Stomach (tissue), 8 donors: ENCODE measurements at regions not wholly inside any gene's neighbourhood (a gene's known extent, or its start where the extent isn't known, plus 50 kb on each side); places are given as distances from the start of the nearest gene placed in this dataset.

Source experiments
- DNase-seq, 2 donors: peaks; one replicate each; pipeline versions ENCODE4 v3.0.0 to v3.0.0-alpha.2; 2013 to 2019
- H3K27ac ChIP-seq, 5 donors: fragments of 200-600 bp in 4 of 5; sonication (generic) in 4 of 5; one replicate each; pipeline ENCODE4 v1.5.1; 2013 to 2019; ENCODE audit warnings: mild to moderate bottlenecking in 1 of 5, moderate library complexity in 1 of 5
- H3K27me3 ChIP-seq, 3 donors: fragments of 200-600 bp; sonication (generic); one replicate each; pipeline ENCODE4 v1.5.1; 2017 to 2019; ENCODE audit warnings: mixed run types in 1 of 3
- H3K36me3 ChIP-seq, 4 donors: fragments of 200-600 bp; sonication (generic); 1 replicate in 3 of 4; 2 replicates in 1 of 4; pipeline ENCODE4 v1.5.1; 2016 to 2019
- H3K4me1 ChIP-seq, 4 donors: fragments of 200-600 bp; sonication (generic); one replicate each; pipeline ENCODE4 v1.5.1; 2016 to 2019
- H3K4me3 ChIP-seq, 4 donors: fragments of 200-600 bp; sonication (generic) in 3 of 4; one replicate each; pipeline ENCODE4 v1.5.1; 2016 to 2019; ENCODE audit warnings: mild to moderate bottlenecking in 1 of 4
- H3K9me3 ChIP-seq, 4 donors: fragments of 200-600 bp; sonication (generic); one replicate each; pipeline ENCODE4 v1.5.1; 2016 to 2019
- CTCF ChIP-seq, 7 experiments: fragments of 450-650 bp in 4 of 7; fragments of 200-600 bp in 3 of 7; sonication (generic) in 3 of 7; IDR thresholded peaks; one replicate each; pipeline ENCODE4 v1.5.1; 2016 to 2019; ENCODE audit warnings: antibody characterized with exemption in 7 of 7, control low read depth in 2 of 7, mild to moderate bottlenecking in 1 of 7
- EP300 ChIP-seq: sonication (generic); formaldehyde crosslinking; IDR thresholded peaks from one replicate; pipeline ENCODE4 v1.6.1; 2017; ENCODE audit warnings: antibody characterized with exemption
- POLR2A ChIP-seq, 4 donors: fragments of 450-650 bp; IDR thresholded peaks; one replicate each; pipeline ENCODE4 v1.6.1; 2016; ENCODE audit warnings: antibody characterized with exemption in 4 of 4, control low read depth in 2 of 4, mild to moderate bottlenecking in 1 of 4, moderate library complexity in 1 of 4
- POLR2AphosphoS5 ChIP-seq, 3 donors: sonication (generic); formaldehyde crosslinking; IDR thresholded peaks; one replicate each; pipeline ENCODE4 v1.6.1; 2016; ENCODE audit warnings: antibody characterized with exemption in 3 of 3
- WGBS, 5 donors: extraction: QIAGEN DNeasy Blood & Tissue Kit in 3 of 5; methylation state at CpG; one replicate each; pipeline versions ENCODE4 v1.1.5 to v1.1.7; 2013 to 2018; 5-methylcytosine and 5-hydroxymethylcytosine counted together
- intact Hi-C: fragments of 100-400 bp; cut with DNase I; formaldehyde crosslinking; loops from one replicate; pipeline ENCODE4 v1.15.1; 2023; ENCODE audit warnings: low total_unique reads
- donor health status: healthy with polysubstance abuse.
- donor health status: Bipolar disorder and iron deficiency.
- donor health status: healthy.

GRCh38 chr4:37541956-37542355 is 144.2 kb downstream of the RELL1 start:
- H3K4me3 ChIP-seq: no peak overlapping the region
- no peak for DNase-seq
- no peak overlapping the region for H3K27ac ChIP-seq
- H3K36me3 ChIP-seq: no peaks in the 10 kb centered on the region
- no peaks in the 10 kb centered on the region for H3K4me1 ChIP-seq
- WGBS, 5 donors: 74 to 91% (median 81%) methylated on average over 4 of the region's 4 CpGs
- peaks cover 0 to 21% (median 0%) of the 10 kb centered on the region in 4 donors for H3K9me3 ChIP-seq
- no peak for TF ChIP-seq POLR2AphosphoS5 (IDR thresholded peaks at IDR 0.05)
- no peak for TF ChIP-seq EP300
- TF ChIP-seq CTCF (IDR thresholded peaks at IDR 0.05): no peak
- H3K27me3 ChIP-seq: no peaks in the 10 kb centered on the region
- intact Hi-C loops: no loop called here

- intact Hi-C loops: no loop called here
- Histone ChIP-seq H3K36me3 (no peaks in the 10 kb centered on the region), H3K4me1 (no peaks in the 10 kb centered on the region), H3K9me3 (peaks cover 0 to 8% (median 0%) of the 10 kb centered on the region in 4 donors), H3K27ac (no peak overlapping the region), H3K27me3 (no peaks in the 10 kb centered on the region), H3K4me3 (no peak overlapping the region)
- 35 to 49% (median 46%) methylated on average over 2 of the region's 2 CpGs for WGBS, 5 donors
- peak in 1 of 2 donors; percentile 26 for DNase-seq
- no peak for TF ChIP-seq POLR2A (IDR thresholded peaks at IDR 0.05)
- TF ChIP-seq CTCF (IDR thresholded peaks at IDR 0.05): no peak
- TF ChIP-seq POLR2AphosphoS5 (IDR thresholded peaks at IDR 0.05): no peak
- no peak for TF ChIP-seq EP300
These were observed 145.7 kb downstream of the RELL1 start for GRCh38 chr4:37540486-37540885.

GRCh38 chr4:37538931-37539330 is 147.2 kb downstream of the RELL1 start:
- 68 to 77% (median 74%) methylated on average over 7 of the region's 7 CpGs for WGBS, 5 donors
- Histone ChIP-seq H3K27ac (no peak overlapping the region), H3K27me3 (no peaks in the 10 kb centered on the region), H3K4me3 (no peak overlapping the region), H3K4me1 (peaks cover 0 to 5% (median 3%) of the 10 kb centered on the region in 4 donors), H3K9me3 (no peaks in the 10 kb centered on the region), H3K36me3 (no peaks in the 10 kb centered on the region)
- intact Hi-C loops: no loop called here
- no peak for DNase-seq
- TF ChIP-seq EP300 (no peak), POLR2A (IDR thresholded peaks at IDR 0.05) (no peak), CTCF (IDR thresholded peaks at IDR 0.05) (no peak)

GRCh38 chr4:37537484-37537883 is 148.7 kb downstream of the RELL1 start:
- H3K27ac ChIP-seq: no peak overlapping the region
- 90 to 96% (median 94%) methylated on average over 2 of the region's 2 CpGs for WGBS, 5 donors
- no peak for TF ChIP-seq EP300
- no peak for TF ChIP-seq POLR2A (IDR thresholded peaks at IDR 0.05)
- no peak for TF ChIP-seq CTCF (IDR thresholded peaks at IDR 0.05)
- no peak for TF ChIP-seq POLR2AphosphoS5 (IDR thresholded peaks at IDR 0.05)
- no peaks in the 10 kb centered on the region for H3K9me3 ChIP-seq
- peaks cover 0 to 8% (median 6%) of the 10 kb centered on the region in 4 donors for H3K4me1 ChIP-seq
- H3K27me3 ChIP-seq: no peaks in the 10 kb centered on the region
- H3K4me3 ChIP-seq: no peak overlapping the region
- DNase-seq: no peak
- intact Hi-C loops: no loop called here
- no peaks in the 10 kb centered on the region for H3K36me3 ChIP-seq
